ENCODE measurements at regions not wholly inside any gene's neighbourhood (a gene's known extent, or its start where the extent isn't known, plus 50 kb on each side); places are given as distances from the start of the nearest gene placed in this dataset.

GRCh38 chr14:22084393-22085281 lies 411.0 kb upstream of the OR4E1 start:
- no peak overlapping the region for H2AFZ ChIP-seq (ENCODE audit: low read length)
- H3K4me3 ChIP-seq (ENCODE audit: low read length) = no peak overlapping the region
- H3K79me2 ChIP-seq (ENCODE audit: low read length) = no peaks in the 10 kb centered on the region
- no peaks in the 10 kb centered on the region for H4K20me1 ChIP-seq (ENCODE audit: insufficient read depth, low read depth, low read length)
- H3K9me2 ChIP-seq (replicated peaks; ENCODE audit: insufficient read depth, low read length) = no peaks in the 10 kb centered on the region
- H3K9me3 ChIP-seq (ENCODE audit: low read length) = no peaks in the 10 kb centered on the region
- H3K27me3 ChIP-seq (ENCODE audit: low read length) = no peaks in the 10 kb centered on the region
- no peak overlapping the region for H3K9ac ChIP-seq (ENCODE audit: low read length)
- no peak overlapping the region for H3K4me2 ChIP-seq (ENCODE audit: low read depth, low read length, poor library complexity, severe bottlenecking)
- no peak overlapping the region for H3K27ac ChIP-seq (ENCODE audit: low read length)
- H3K36me3 ChIP-seq (ENCODE audit: insufficient read depth, low read length) = no peaks in the 10 kb centered on the region
- no peaks in the 10 kb centered on the region for H3K4me1 ChIP-seq (ENCODE audit: low read length)
- peak; percentile 90 for DNase-seq

GRCh38 chr14:22081337-22081736 lies 407.7 kb upstream of the OR4E1 start:
- no peaks in the 10 kb centered on the region for H3K36me3 ChIP-seq (ENCODE audit: insufficient read depth, low read length)
- H3K4me1 ChIP-seq (ENCODE audit: low read length) = no peaks in the 10 kb centered on the region
- no peaks in the 10 kb centered on the region for H3K9me3 ChIP-seq (ENCODE audit: low read length)
- H3K9ac ChIP-seq (ENCODE audit: low read length) = no peak overlapping the region
- no peaks in the 10 kb centered on the region for H3K9me2 ChIP-seq (replicated peaks; ENCODE audit: insufficient read depth, low read length)
- DNase-seq = no peak
- H3K27ac ChIP-seq (ENCODE audit: low read length) = no peak overlapping the region
- no peaks in the 10 kb centered on the region for H3K27me3 ChIP-seq (ENCODE audit: low read length)
- no peak overlapping the region for H2AFZ ChIP-seq (ENCODE audit: low read length)
- H4K20me1 ChIP-seq (ENCODE audit: insufficient read depth, low read depth, low read length) = no peaks in the 10 kb centered on the region
- no peaks in the 10 kb centered on the region for H3K79me2 ChIP-seq (ENCODE audit: low read length)
- H3K4me3 ChIP-seq (ENCODE audit: low read length) = no peak overlapping the region
- no peak overlapping the region for H3K4me2 ChIP-seq (ENCODE audit: low read depth, low read length, poor library complexity, severe bottlenecking)

GRCh38 chr14:22079766-22080165 lies 406.1 kb upstream of the OR4E1 start:
- no peak overlapping the region for H2AFZ ChIP-seq (ENCODE audit: low read length)
- no peaks in the 10 kb centered on the region for H3K36me3 ChIP-seq (ENCODE audit: insufficient read depth, low read length)
- no peaks in the 10 kb centered on the region for H3K27me3 ChIP-seq (ENCODE audit: low read length)
- H3K9ac ChIP-seq (ENCODE audit: low read length) = no peak overlapping the region
- no peaks in the 10 kb centered on the region for H3K9me2 ChIP-seq (replicated peaks; ENCODE audit: insufficient read depth, low read length)
- no peak for DNase-seq
- no peaks in the 10 kb centered on the region for H4K20me1 ChIP-seq (ENCODE audit: insufficient read depth, low read depth, low read length)
- no peaks in the 10 kb centered on the region for H3K4me1 ChIP-seq (ENCODE audit: low read length)
- H3K27ac ChIP-seq (ENCODE audit: low read length) = no peak overlapping the region
- H3K4me3 ChIP-seq (ENCODE audit: low read length) = no peak overlapping the region
- no peak overlapping the region for H3K4me2 ChIP-seq (ENCODE audit: low read depth, low read length, poor library complexity, severe bottlenecking)
- H3K9me3 ChIP-seq (ENCODE audit: low read length) = no peaks in the 10 kb centered on the region
- H3K79me2 ChIP-seq (ENCODE audit: low read length) = no peaks in the 10 kb centered on the region

GRCh38 chr14:22073801-22074200 lies 400.2 kb upstream of the OR4E1 start:
- H2AFZ ChIP-seq (ENCODE audit: low read length) = no peak overlapping the region
- no peaks in the 10 kb centered on the region for H3K9me3 ChIP-seq (ENCODE audit: low read length)
- H3K4me1 ChIP-seq (ENCODE audit: low read length) = peaks cover 22% of the 10 kb centered on the region
- H3K4me2 ChIP-seq (ENCODE audit: low read depth, low read length, poor library complexity, severe bottlenecking) = no peak overlapping the region
- H4K20me1 ChIP-seq (ENCODE audit: insufficient read depth, low read depth, low read length) = no peaks in the 10 kb centered on the region
- H3K79me2 ChIP-seq (ENCODE audit: low read length) = no peaks in the 10 kb centered on the region
- H3K27ac ChIP-seq (ENCODE audit: low read length) = no peak overlapping the region
- no peak overlapping the region for H3K9ac ChIP-seq (ENCODE audit: low read length)
- H3K36me3 ChIP-seq (ENCODE audit: insufficient read depth, low read length) = no peaks in the 10 kb centered on the region
- H3K4me3 ChIP-seq (ENCODE audit: low read length) = no peak overlapping the region
- H3K27me3 ChIP-seq (ENCODE audit: low read length) = no peaks in the 10 kb centered on the region
- no peak for DNase-seq
- no peaks in the 10 kb centered on the region for H3K9me2 ChIP-seq (replicated peaks; ENCODE audit: insufficient read depth, low read length)

GRCh38 chr14:22071006-22071405 lies 397.4 kb upstream of the OR4E1 start:
- peaks cover 22% of the 10 kb centered on the region for H3K4me1 ChIP-seq (ENCODE audit: low read length)
- H3K9ac ChIP-seq (ENCODE audit: low read length) = peak overlapping the region; percentile 1; the same call in 1 of the 2 replicates
- no peaks in the 10 kb centered on the region for H3K36me3 ChIP-seq (ENCODE audit: insufficient read depth, low read length)
- H3K4me2 ChIP-seq (ENCODE audit: low read depth, low read length, poor library complexity, severe bottlenecking) = peak overlapping the region; percentile 64
- H3K9me2 ChIP-seq (replicated peaks; ENCODE audit: insufficient read depth, low read length) = no peaks in the 10 kb centered on the region
- H3K9me3 ChIP-seq (ENCODE audit: low read length) = no peaks in the 10 kb centered on the region
- no peaks in the 10 kb centered on the region for H4K20me1 ChIP-seq (ENCODE audit: insufficient read depth, low read depth, low read length)
- peak overlapping the region; percentile 6; the same call in 1 of the 2 replicates for H3K27ac ChIP-seq (ENCODE audit: low read length)
- 0 out of 2 replicates have a peak overlapping the region, but pooled peaks have one; percentile 14 for H2AFZ ChIP-seq (ENCODE audit: low read length)
- no peaks in the 10 kb centered on the region for H3K27me3 ChIP-seq (ENCODE audit: low read length)
- no peaks in the 10 kb centered on the region for H3K79me2 ChIP-seq (ENCODE audit: low read length)
- peak; percentile 90 for DNase-seq
- peak overlapping the region; percentile 39 for H3K4me3 ChIP-seq (ENCODE audit: low read length)

- peaks cover 26% of the 10 kb centered on the region for H3K4me1 ChIP-seq (ENCODE audit: low read length)
- peak overlapping the region; percentile 1; the same call in 1 of the 2 replicates for H3K9ac ChIP-seq (ENCODE audit: low read length)
- no peaks in the 10 kb centered on the region for H3K9me2 ChIP-seq (replicated peaks; ENCODE audit: insufficient read depth, low read length)
- H3K79me2 ChIP-seq (ENCODE audit: low read length) = no peaks in the 10 kb centered on the region
- peak; percentile 78 for DNase-seq
- H3K27ac ChIP-seq (ENCODE audit: low read length) = no peak overlapping the region
- peak overlapping the region; percentile 39 for H3K4me3 ChIP-seq (ENCODE audit: low read length)
- no peaks in the 10 kb centered on the region for H3K36me3 ChIP-seq (ENCODE audit: insufficient read depth, low read length)
- peak overlapping the region; percentile 64 for H3K4me2 ChIP-seq (ENCODE audit: low read depth, low read length, poor library complexity, severe bottlenecking)
- H3K27me3 ChIP-seq (ENCODE audit: low read length) = no peaks in the 10 kb centered on the region
- no peaks in the 10 kb centered on the region for H4K20me1 ChIP-seq (ENCODE audit: insufficient read depth, low read depth, low read length)
- H3K9me3 ChIP-seq (ENCODE audit: low read length) = no peaks in the 10 kb centered on the region
- H2AFZ ChIP-seq (ENCODE audit: low read length) = peak overlapping the region; percentile 14; the same call in 1 of the 2 replicates
These were observed 396.7 kb upstream of the OR4E1 start for GRCh38 chr14:22070119-22070982.

- Histone ChIP-seq H3K79me2 (ENCODE audit: low read length) (no peaks in the 10 kb centered on the region), H3K27me3 (ENCODE audit: low read length) (no peaks in the 10 kb centered on the region), H3K9ac (ENCODE audit: low read length) (no peak overlapping the region), H2AFZ (ENCODE audit: low read length) (no peak overlapping the region), H3K4me1 (ENCODE audit: low read length) (peaks cover 8% of the 10 kb centered on the region), H3K27ac (ENCODE audit: low read length) (no peak overlapping the region), H3K4me3 (ENCODE audit: low read length) (no peak overlapping the region), H3K9me3 (ENCODE audit: low read length) (no peaks in the 10 kb centered on the region), H3K36me3 (ENCODE audit: insufficient read depth, low read length) (no peaks in the 10 kb centered on the region), H3K4me2 (ENCODE audit: low read depth, low read length, poor library complexity, severe bottlenecking) (no peak overlapping the region), H4K20me1 (ENCODE audit: insufficient read depth, low read depth, low read length) (no peaks in the 10 kb centered on the region), H3K9me2 (replicated peaks; ENCODE audit: insufficient read depth, low read length) (no peaks in the 10 kb centered on the region)
- DNase-seq = no peak
These were observed 391.7 kb upstream of the OR4E1 start for GRCh38 chr14:22065347-22065746.

- H3K79me2 ChIP-seq (ENCODE audit: low read length) = no peaks in the 10 kb centered on the region
- H3K27ac ChIP-seq (ENCODE audit: low read length) = no peak overlapping the region
- H3K4me2 ChIP-seq (ENCODE audit: low read depth, low read length, poor library complexity, severe bottlenecking) = no peak overlapping the region
- no peaks in the 10 kb centered on the region for H3K9me3 ChIP-seq (ENCODE audit: low read length)
- H3K36me3 ChIP-seq (ENCODE audit: insufficient read depth, low read length) = no peaks in the 10 kb centered on the region
- DNase-seq = no peak
- H4K20me1 ChIP-seq (ENCODE audit: insufficient read depth, low read depth, low read length) = no peaks in the 10 kb centered on the region
- H2AFZ ChIP-seq (ENCODE audit: low read length) = no peak overlapping the region
- no peaks in the 10 kb centered on the region for H3K4me1 ChIP-seq (ENCODE audit: low read length)
- no peak overlapping the region for H3K9ac ChIP-seq (ENCODE audit: low read length)
- no peak overlapping the region for H3K4me3 ChIP-seq (ENCODE audit: low read length)
- H3K9me2 ChIP-seq (replicated peaks; ENCODE audit: insufficient read depth, low read length) = no peaks in the 10 kb centered on the region
- H3K27me3 ChIP-seq (ENCODE audit: low read length) = no peaks in the 10 kb centered on the region
These were observed 385.6 kb upstream of the OR4E1 start for GRCh38 chr14:22059201-22059600.

All from Karpas-422 (cell line).